Effector CD8-positive, alpha-beta T cell (primary cell): ENCODE measurements at regions not wholly inside any gene's neighbourhood (a gene's known extent, or its start where the extent isn't known, plus 50 kb on each side); places are given as distances from the start of the nearest gene placed in this dataset.

Experiments
- DNase-seq: peaks from one replicate; lab custom pipeline; 2025; lab: John Stamatoyannopoulos, UW

GRCh38 chr7:7051206-7051877 lies 131.0 kb upstream of the C1GALT1 start:
- no peak for DNase-seq

- no peak for DNase-seq
These were observed 128.0 kb upstream of the C1GALT1 start for GRCh38 chr7:7054252-7054830.

- DNase-seq = no peak
These were observed 121.3 kb upstream of the C1GALT1 start for GRCh38 chr7:7060828-7061599.

- DNase-seq = no peak
These were observed 104.4 kb upstream of the C1GALT1 start for GRCh38 chr7:7077945-7078344.

GRCh38 chr7:7080802-7081201 lies 101.5 kb upstream of the C1GALT1 start:
- DNase-seq = no peak

GRCh38 chr7:7090460-7090859 lies 91.9 kb upstream of the C1GALT1 start:
- DNase-seq = no peak

GRCh38 chr7:7098280-7098818 lies 84.0 kb upstream of the C1GALT1 start:
- DNase-seq = no peak

- no peak for DNase-seq
These were observed 82.7 kb upstream of the C1GALT1 start for GRCh38 chr7:7099584-7100014.

- no peak for DNase-seq
These were observed 81.9 kb upstream of the C1GALT1 start for GRCh38 chr7:7100432-7100849.

- DNase-seq = no peak
These were observed 79.4 kb upstream of the C1GALT1 start for GRCh38 chr7:7102906-7103305.

- DNase-seq = no peak
These were observed 78.7 kb upstream of the C1GALT1 start for GRCh38 chr7:7103343-7104313.

GRCh38 chr7:7104314-7104698 lies 78.0 kb upstream of the C1GALT1 start:
- no peak for DNase-seq

GRCh38 chr7:7104971-7105370 lies 77.4 kb upstream of the C1GALT1 start:
- no peak for DNase-seq

- no peak for DNase-seq
These were observed 76.4 kb upstream of the C1GALT1 start for GRCh38 chr7:7105800-7106582.

GRCh38 chr7:7108931-7109330 lies 73.4 kb upstream of the C1GALT1 start:
- DNase-seq = no peak

GRCh38 chr7:7109934-7110333 lies 72.4 kb upstream of the C1GALT1 start:
- DNase-seq = no peak

- no peak for DNase-seq
These were observed 71.6 kb upstream of the C1GALT1 start for GRCh38 chr7:7110706-7111105.

GRCh38 chr7:7112868-7113267 lies 69.5 kb upstream of the C1GALT1 start:
- DNase-seq = no peak

GRCh38 chr7:7114575-7115291 lies 67.6 kb upstream of the C1GALT1 start:
- no peak for DNase-seq

- no peak for DNase-seq
These were observed 64.3 kb upstream of the C1GALT1 start for GRCh38 chr7:7117935-7118586.
